22Rv1 (cell line): ENCODE measurements at regions not wholly inside any gene's neighbourhood (a gene's known extent, or its start where the extent isn't known, plus 50 kb on each side); places are given as distances from the start of the nearest gene placed in this dataset.

Experiments
- CTCF ChIP-seq: fragments of 450-650 bp; IDR thresholded peaks from 2 replicates; pipeline ENCODE4 v1.5.1; 2017; ENCODE audit warnings: mild to moderate bottlenecking
- ZFX ChIP-seq: fragments of 450-650 bp; IDR thresholded peaks from 2 replicates; pipeline ENCODE4 v1.6.1; 2017; ENCODE audit warnings: antibody characterized with exemption, borderline replicate concordance

- TF ChIP-seq CTCF (no peak), ZFX (no peak)
Observed at GRCh38 chr12:28780096-28780495, 369.0 kb upstream of the FAR2 start.
